Stimulated activated CD8-positive, alpha-beta memory T cell treated with anti-CD3 and anti-CD28 coated beads, Interleukin-2, amount 100 ng/mL, for 1 hour (primary cell): ENCODE measurements at regions not wholly inside any gene's neighbourhood (a gene's known extent, or its start where the extent isn't known, plus 50 kb on each side); places are given as distances from the start of the nearest gene placed in this dataset.

Experiments
- DNase-seq, 2 donors: peaks; one replicate each; pipeline ENCODE4 v3.0.0-alpha.2; 2020; ENCODE audit warnings: low read depth in 2 of 2

- no peak for DNase-seq
Measured at GRCh38 chr6:4560221-4561077, 215.8 kb upstream of the CDYL start.

- no peak for DNase-seq
Measured at GRCh38 chr6:4559281-4559875, 216.8 kb upstream of the CDYL start.

- no peak for DNase-seq
Measured at GRCh38 chr6:4554645-4555044, 221.6 kb upstream of the CDYL start.

- DNase-seq: no peak
Measured at GRCh38 chr6:4553387-4553786, 222.8 kb upstream of the CDYL start.

- DNase-seq: no peak
Measured at GRCh38 chr6:4550227-4550597, 226.0 kb upstream of the CDYL start.

GRCh38 chr6:4549556-4550226 lies 226.5 kb upstream of the CDYL start:
- no peak for DNase-seq

GRCh38 chr6:4545893-4546292 lies 230.3 kb upstream of the CDYL start:
- no peak for DNase-seq

- no peak for DNase-seq
Measured at GRCh38 chr6:4543596-4543995, 232.6 kb upstream of the CDYL start.

GRCh38 chr6:4533576-4533975 lies 242.6 kb upstream of the CDYL start:
- DNase-seq: no peak

- DNase-seq: no peak
Measured at GRCh38 chr6:4531406-4531805, 244.8 kb upstream of the CDYL start.

- no peak for DNase-seq
Measured at GRCh38 chr6:4522453-4522852, 253.8 kb upstream of the CDYL start.

GRCh38 chr6:4521070-4521469 lies 255.1 kb upstream of the CDYL start:
- DNase-seq: no peak

- DNase-seq: no peak
Measured at GRCh38 chr6:4518506-4518905, 257.7 kb upstream of the CDYL start.

GRCh38 chr6:4516206-4516605 lies 260.0 kb upstream of the CDYL start:
- no peak for DNase-seq

GRCh38 chr6:4513561-4513960 lies 262.6 kb upstream of the CDYL start:
- no peak for DNase-seq

- DNase-seq: no peak
Measured at GRCh38 chr6:4512051-4512471, 264.1 kb upstream of the CDYL start.

- no peak for DNase-seq
Measured at GRCh38 chr6:4511641-4512020, 264.6 kb upstream of the CDYL start.

GRCh38 chr6:4510906-4511640 lies 265.1 kb upstream of the CDYL start:
- DNase-seq: no peak

- no peak for DNase-seq
Measured at GRCh38 chr6:4510317-4510716, 265.9 kb upstream of the CDYL start.

GRCh38 chr6:4509506-4509905 lies 266.7 kb upstream of the CDYL start:
- DNase-seq: no peak

- no peak for DNase-seq
Measured at GRCh38 chr6:4506792-4507191, 269.4 kb upstream of the CDYL start.

- DNase-seq: no peak
Measured at GRCh38 chr6:4506223-4506622, 270.0 kb upstream of the CDYL start.
